Keratinocyte (primary cell): ENCODE measurements at regions not wholly inside any gene's neighbourhood (a gene's known extent, or its start where the extent isn't known, plus 50 kb on each side); places are given as distances from the start of the nearest gene placed in this dataset.

Source experiments
- DNase-seq: peaks from one replicate; pipeline ENCODE4 v3.0.0-alpha.2; 2011; ENCODE audit warnings: low read depth, missing footprints, low spot score
- FAIRE-seq: peaks from 2 replicates; lab custom pipeline; 2011; peaks lifted over from hg19 to GRCh38; lab: Jason Lieb, UNC
- H2AFZ ChIP-seq: 2 replicates; pipeline ENCODE4 v1.6.0; 2012; ENCODE audit warnings: low read length, control low read depth, inconsistent platforms; ENCODE audit not compliant: control insufficient read depth
- H3K27ac ChIP-seq: 2 replicates; pipeline ENCODE4 v1.5.1; 2011; ENCODE audit warnings: low read length; ENCODE audit not compliant: control insufficient read depth, insufficient read depth
- H3K27me3 ChIP-seq: 3 replicates; pipeline ENCODE4 v1.6.0; 2011; ENCODE audit warnings: low read length; ENCODE audit not compliant: control insufficient read depth, insufficient read depth; ENCODE audit errors: extremely low read depth
- H3K36me3 ChIP-seq, 2 experiments: 2 replicates in 1 of 2; 3 replicates in 1 of 2; pipeline ENCODE4 v1.5.1; 2011; ENCODE audit warnings: low read length in 2 of 2, mild to moderate bottlenecking in 1 of 2; ENCODE audit not compliant: control insufficient read depth in 2 of 2, insufficient read depth in 2 of 2; ENCODE audit errors: extremely low read depth in 1 of 2
- H3K4me1 ChIP-seq: 3 replicates; pipeline ENCODE4 v1.5.1; 2011; ENCODE audit warnings: low read length; ENCODE audit not compliant: control insufficient read depth, insufficient read depth; ENCODE audit errors: extremely low read depth
- H3K4me2 ChIP-seq: 3 replicates; pipeline ENCODE4 v1.6.0; 2011; ENCODE audit warnings: low read depth, low read length; ENCODE audit not compliant: control insufficient read depth, insufficient read depth; ENCODE audit errors: extremely low read depth
- H3K4me3 ChIP-seq, 3 experiments: fragments of 200-600 bp in 1 of 3; sonication (generic) in 1 of 3; 2 replicates in 2 of 3; 3 replicates in 1 of 3; pipeline ENCODE4 v1.5.1; 2011 to 2016; ENCODE audit warnings: low read length in 3 of 3, mild to moderate bottlenecking in 3 of 3, control low read depth in 2 of 3, inconsistent platforms in 1 of 3, low read depth in 1 of 3, mixed read lengths in 1 of 3, mixed run types in 1 of 3, moderate library complexity in 1 of 3; ENCODE audit not compliant: control insufficient read depth in 2 of 3, insufficient read depth in 2 of 3; ENCODE audit errors: extremely low read depth in 1 of 3
- H3K79me2 ChIP-seq: 2 replicates; pipeline ENCODE4 v1.6.0; 2012; ENCODE audit warnings: low read length; ENCODE audit not compliant: control insufficient read depth, insufficient read depth
- H3K9ac ChIP-seq: 3 replicates; pipeline ENCODE4 v1.6.0; 2011; ENCODE audit warnings: low read length; ENCODE audit not compliant: control insufficient read depth, insufficient read depth; ENCODE audit errors: extremely low read depth
- H3K9me1 ChIP-seq: 3 replicates; pipeline ENCODE4 v1.6.0; 2011; ENCODE audit warnings: low read length; ENCODE audit not compliant: control insufficient read depth, insufficient read depth; ENCODE audit errors: extremely low read depth
- H3K9me3 ChIP-seq: 2 replicates; pipeline ENCODE4 v1.5.1; 2012; ENCODE audit warnings: low read depth, low read length; ENCODE audit not compliant: control insufficient read depth
- H4K20me1 ChIP-seq: 3 replicates; pipeline ENCODE4 v1.6.0; 2011; ENCODE audit warnings: low read length; ENCODE audit not compliant: control insufficient read depth, insufficient read depth; ENCODE audit errors: extremely low read depth
- EZH2 ChIP-seq: IDR thresholded peaks from one replicate; pipeline ENCODE4 v1.6.1; 2012; ENCODE audit warnings: inconsistent platforms, mild to moderate bottlenecking, low read length, moderate library complexity
- dilution Hi-C: fragments of 300-500 bp; cut with MboI; formaldehyde crosslinking; loops from one replicate; pipeline ENCODE4 v1.7.0; 2020; ENCODE audit warnings: low sequenced_read_pairs; ENCODE audit not compliant: extremely low pct_ligation_motif_present
- TF ChIP-seq, protein P1 (sequence below), 3 experiments: IDR thresholded peaks in 1 of 3; conservative IDR thresholded peaks in 1 of 3; optimal IDR thresholded peaks in 1 of 3; 2 replicates in 2 of 3; 3 replicates in 1 of 3; pipeline versions ENCODE3 to v1.5.1; 2011; ENCODE audit warnings: low read length in 3 of 3, mild to moderate bottlenecking in 3 of 3, moderate library complexity in 2 of 3, control low read depth in 1 of 3, inconsistent platforms in 1 of 3; ENCODE audit not compliant: insufficient read depth in 2 of 3; ENCODE audit errors: extremely low read depth in 1 of 3

DNA sequence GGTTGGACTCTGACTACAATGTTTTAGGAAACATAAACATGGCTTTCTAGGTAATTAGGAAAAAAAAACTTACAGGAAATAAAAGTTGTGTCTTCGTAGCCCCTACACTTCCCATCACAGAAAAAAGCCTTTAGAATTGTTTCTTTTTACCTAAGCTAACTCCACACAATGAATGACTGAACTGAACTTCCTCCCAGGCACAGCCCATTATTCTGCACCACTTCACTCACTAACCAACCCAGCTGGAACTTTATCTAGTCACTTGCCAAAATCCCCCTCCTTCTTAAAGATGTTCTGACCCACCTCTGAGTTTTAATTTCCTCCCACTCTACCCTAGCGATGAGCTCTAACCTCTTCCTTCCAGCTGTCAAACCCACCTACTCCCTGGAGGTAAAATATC lies 91.7 kb upstream of the MEOX2 start:
- Histone ChIP-seq H3K4me2 (no peak overlapping the region), H3K79me2 (no peaks in the 10 kb centered on the region), H3K9ac (no peak overlapping the region), H2AFZ (no peak overlapping the region), H4K20me1 (no peaks in the 10 kb centered on the region), H3K9me1 (no peaks in the 10 kb centered on the region), H3K4me3 (no peak overlapping the region), H3K27ac (no peak overlapping the region), H3K4me1 (no peaks in the 10 kb centered on the region), H3K27me3 (no peaks in the 10 kb centered on the region), H3K36me3 (no peaks in the 10 kb centered on the region), H3K9me3 (no peaks in the 10 kb centered on the region)
- no peak for DNase-seq
- no peak for FAIRE-seq
- no peak for TF ChIP-seq EZH2
- TF ChIP-seq, protein P1, sequence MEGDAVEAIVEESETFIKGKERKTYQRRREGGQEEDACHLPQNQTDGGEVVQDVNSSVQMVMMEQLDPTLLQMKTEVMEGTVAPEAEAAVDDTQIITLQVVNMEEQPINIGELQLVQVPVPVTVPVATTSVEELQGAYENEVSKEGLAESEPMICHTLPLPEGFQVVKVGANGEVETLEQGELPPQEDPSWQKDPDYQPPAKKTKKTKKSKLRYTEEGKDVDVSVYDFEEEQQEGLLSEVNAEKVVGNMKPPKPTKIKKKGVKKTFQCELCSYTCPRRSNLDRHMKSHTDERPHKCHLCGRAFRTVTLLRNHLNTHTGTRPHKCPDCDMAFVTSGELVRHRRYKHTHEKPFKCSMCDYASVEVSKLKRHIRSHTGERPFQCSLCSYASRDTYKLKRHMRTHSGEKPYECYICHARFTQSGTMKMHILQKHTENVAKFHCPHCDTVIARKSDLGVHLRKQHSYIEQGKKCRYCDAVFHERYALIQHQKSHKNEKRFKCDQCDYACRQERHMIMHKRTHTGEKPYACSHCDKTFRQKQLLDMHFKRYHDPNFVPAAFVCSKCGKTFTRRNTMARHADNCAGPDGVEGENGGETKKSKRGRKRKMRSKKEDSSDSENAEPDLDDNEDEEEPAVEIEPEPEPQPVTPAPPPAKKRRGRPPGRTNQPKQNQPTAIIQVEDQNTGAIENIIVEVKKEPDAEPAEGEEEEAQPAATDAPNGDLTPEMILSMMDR (optimal IDR thresholded peaks at IDR 0.05 in 1 of 3, IDR thresholded peaks at IDR 0.05 in 1 of 3, conservative IDR thresholded peaks at IDR 0.05 in 1 of 3; ENCODE audit: extremely low read depth in 1 of 3, insufficient read depth in 2 of 3, low read length in 3 of 3): no peak
- dilution Hi-C loops: no loop called here

DNA sequence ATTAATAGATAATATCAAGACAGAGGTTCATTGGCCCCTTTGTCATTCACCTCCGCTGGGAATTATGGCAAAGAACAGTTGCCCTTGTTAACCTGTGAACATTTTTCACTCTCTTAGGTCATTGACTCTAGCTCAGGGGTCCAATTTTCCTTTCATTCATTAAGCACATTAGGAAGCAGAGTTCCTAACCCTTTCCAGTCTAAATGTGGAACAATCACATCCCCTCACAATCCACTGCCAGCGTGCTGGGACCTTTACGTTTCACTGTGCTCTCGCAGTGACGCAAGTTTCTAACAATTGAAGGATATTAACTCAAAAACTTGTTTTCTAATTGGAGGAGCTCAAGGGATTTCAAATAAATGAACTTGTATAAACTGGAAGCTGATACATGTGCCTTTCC lies 79.3 kb upstream of the MEOX2 start:
- FAIRE-seq: no peak
- Histone ChIP-seq H4K20me1 (no peaks in the 10 kb centered on the region), H3K9me3 (peaks cover 4% of the 10 kb centered on the region), H3K9me1 (no peaks in the 10 kb centered on the region), H3K79me2 (no peaks in the 10 kb centered on the region), H3K4me1 (no peaks in the 10 kb centered on the region), H3K9ac (no peak overlapping the region), H2AFZ (no peak overlapping the region), H3K27me3 (no peaks in the 10 kb centered on the region), H3K27ac (no peak overlapping the region), H3K4me3 (no peak overlapping the region), H3K4me2 (no peak overlapping the region), H3K36me3 (no peaks in the 10 kb centered on the region)
- dilution Hi-C loops: no loop called here
- no peak for TF ChIP-seq EZH2
- TF ChIP-seq, protein P1 (optimal IDR thresholded peaks at IDR 0.05 in 1 of 3, IDR thresholded peaks at IDR 0.05 in 1 of 3, conservative IDR thresholded peaks at IDR 0.05 in 1 of 3; ENCODE audit: extremely low read depth in 1 of 3, insufficient read depth in 2 of 3, low read length in 3 of 3): no peak
- DNase-seq: no peak
